GM12878 (cell line): ENCODE measurements at regions not wholly inside any gene's neighbourhood (a gene's known extent, or its start where the extent isn't known, plus 50 kb on each side); places are given as distances from the start of the nearest gene placed in this dataset.

Experiments used
- ATAC-seq: fragments of 200-7000 bp; cut with Tn5 transposase; 3 replicates; pipeline ENCODE4 v1.9.1; 2020; ENCODE audit warnings: mild to moderate bottlenecking, moderate library complexity
- BruUV-seq: library from RNA; stranded (reverse); fragments of 400-500 nt; replicated peaks from 2 replicates; lab custom pipeline; 2021; lab: Mats Ljungman, UMichigan
- CTCF ChIA-PET: fragments of 300-600 bp; sonication (Branson Sonifier 250); formaldehyde crosslinking; extraction: SDS; loops from one replicate; lab custom pipeline; 2021; ENCODE audit warnings: inconsistent platforms; lab: Yijun Ruan, JAX
- POLR2A ChIA-PET: fragments of 350-600 bp; formaldehyde crosslinking; extraction: SDS; loops from one replicate; lab custom pipeline; 2021; ENCODE audit warnings: inconsistent platforms; lab: Charles Lee
- RAD21 ChIA-PET: fragments of 300-600 bp; sonication (Branson Sonifier 250); formaldehyde crosslinking; loops from one replicate; lab custom pipeline; 2023; ENCODE audit warnings: antibody characterized with exemption; ENCODE audit not compliant: unreplicated experiment; lab: Charles Lee
- SMC1A ChIA-PET: fragments of 300-600 bp; sonication (Branson Sonifier 250); formaldehyde crosslinking; loops from one replicate; lab custom pipeline; 2023; ENCODE audit not compliant: unreplicated experiment, uncharacterized antibody; lab: Charles Lee
- DNase-seq: peaks from one replicate; pipeline ENCODE4 v3.0.0-alpha.2; 2011; ENCODE audit warnings: low read depth, low spot score
- FAIRE-seq: peaks from 3 replicates; lab custom pipeline; 2011; peaks lifted over from hg19 to GRCh38; lab: Jason Lieb, UNC
- H2AFZ ChIP-seq: 2 replicates; pipeline ENCODE4 v1.6.0; 2011; ENCODE audit warnings: low read depth, low read length, control low read depth; ENCODE audit not compliant: control insufficient read depth
- H3K27ac ChIP-seq: 2 replicates; pipeline ENCODE4 v1.5.1; 2011; ENCODE audit warnings: control low read depth; ENCODE audit not compliant: control insufficient read depth, insufficient read depth
- H3K27me3 ChIP-seq, 2 experiments: replicated peaks in 1 of 2; 2 replicates each; pipeline versions ENCODE4 v1.6.0 to v1.6.1; 2011; ENCODE audit warnings: low read length in 1 of 2; ENCODE audit not compliant: control insufficient read depth in 2 of 2, insufficient read depth in 2 of 2
- H3K36me3 ChIP-seq, 2 experiments: 2 replicates each; pipeline ENCODE4 v1.5.1; 2011; ENCODE audit warnings: low read length in 1 of 2; ENCODE audit not compliant: control insufficient read depth in 2 of 2, insufficient read depth in 2 of 2
- H3K4me1 ChIP-seq: 2 replicates; pipeline ENCODE4 v1.6.1; 2011; ENCODE audit warnings: mild to moderate bottlenecking, low read length, moderate library complexity, mixed read lengths; ENCODE audit not compliant: control insufficient read depth, insufficient read depth
- H3K4me2 ChIP-seq: 2 replicates; pipeline ENCODE4 v1.6.0; 2011; ENCODE audit warnings: control low read depth; ENCODE audit not compliant: control insufficient read depth, insufficient read depth
- H3K4me3 ChIP-seq: fragments of 200-600 bp; sonication (generic); 2 replicates; pipeline ENCODE4 v1.5.1; 2016
- H3K79me2 ChIP-seq: 2 replicates; pipeline ENCODE4 v1.6.0; 2011; ENCODE audit warnings: low read length; ENCODE audit not compliant: control insufficient read depth, insufficient read depth
- H3K9ac ChIP-seq: 2 replicates; pipeline ENCODE4 v1.8.0; 2011; ENCODE audit warnings: low read length, control low read depth, mixed read lengths; ENCODE audit not compliant: control insufficient read depth, insufficient read depth
- H3K9me3 ChIP-seq: replicated peaks from 3 replicates; pipeline ENCODE4 v1.5.1; 2011; ENCODE audit warnings: mild to moderate bottlenecking, low read length; ENCODE audit not compliant: control insufficient read depth, insufficient read depth
- H4K20me1 ChIP-seq: 2 replicates; pipeline ENCODE4 v1.6.0; 2011; ENCODE audit not compliant: control insufficient read depth, insufficient read depth
- ATF7 ChIP-seq: fragments of 450-650 bp; IDR thresholded peaks from 2 replicates; pipeline ENCODE4 v1.6.1; 2016; ENCODE audit warnings: low read depth, mild to moderate bottlenecking
- CREB1 ChIP-seq: IDR thresholded peaks from 2 replicates; pipeline ENCODE4 v1.6.1; 2012; ENCODE audit warnings: low read depth, mild to moderate bottlenecking, inconsistent platforms
- CREM ChIP-seq: IDR thresholded peaks from 2 replicates; pipeline ENCODE4 v1.6.1; 2014; ENCODE audit warnings: antibody characterized with exemption, low read depth
- NBN ChIP-seq: fragments of 450-650 bp; IDR thresholded peaks from 2 replicates; pipeline ENCODE4 v1.6.1; 2016
- NFYB ChIP-seq: IDR thresholded peaks from 2 replicates; pipeline ENCODE4 v1.6.1; 2011; ENCODE audit warnings: low read depth, mild to moderate bottlenecking, low read length, improper control_type of control experiment, moderate library complexity; ENCODE audit not compliant: insufficient read depth
- RUNX3 ChIP-seq: IDR thresholded peaks from 2 replicates; pipeline ENCODE4 v1.6.1; 2012; ENCODE audit warnings: low read length, inconsistent platforms
- SUZ12 ChIP-seq: fragments of 200-600 bp; sonication (generic); IDR thresholded peaks from one replicate; pipeline ENCODE4 v1.6.1; 2018; ENCODE audit warnings: antibody characterized with exemption, mild to moderate bottlenecking; ENCODE audit not compliant: unreplicated experiment
- WGBS: methylation state at CpG from one replicate; pipeline ENCODE4 v1.1.6; 2016; ENCODE audit warnings: low lambda C conversion rate; ENCODE audit not compliant: insufficient replicate concordance, insufficient coverage; ENCODE audit errors: missing lambda C conversion rate; 5-methylcytosine and 5-hydroxymethylcytosine counted together
- in situ Hi-C: fragments of 300-500 bp; cut with MboI; formaldehyde crosslinking; loops from 9 replicates; pipeline ENCODE4 v1.14.3; 2018; ENCODE audit warnings: mixed read lengths
- intact Hi-C: fragments of 100-400 bp; cut with micrococcal nuclease; formaldehyde crosslinking; loops from one replicate; pipeline ENCODE4 v1.14.2; 2022; ENCODE audit not compliant: unreplicated experiment

GRCh38 chr1:212225416-212225815 is 59.8 kb upstream of the PPP2R5A start:
- DNase-seq (no peak), ATAC-seq (peak; percentile 60), FAIRE-seq (peak; percentile 49)
- TF ChIP-seq NBN (no peak), CREM (peak; percentile 21; the same call in 1 of the 2 replicates), ATF7 (peak; percentile 81), CREB1 (peak; percentile 33; the same call in 1 of the 2 replicates)
- Histone ChIP-seq H3K27ac (no peak overlapping the region), H3K9ac (no peak overlapping the region), H4K20me1 (no peaks in the 10 kb centered on the region), H3K79me2 (no peaks in the 10 kb centered on the region), H3K27me3 (no peaks in the 10 kb centered on the region), H3K4me3 (no peak overlapping the region), H3K9me3 (no peaks in the 10 kb centered on the region), H2AFZ (no peak overlapping the region), H3K4me2 (no peak overlapping the region), H3K36me3 (no peaks in the 10 kb centered on the region), H3K4me1 (peaks cover 5% of the 10 kb centered on the region; the same call in 1 of the 2 replicates)
- SMC1A ChIA-PET = interaction anchor here (1.0 to 2.5 kb wide), 8 partner anchors 9 to 190 kb away, joined by 3 to 13 read pairs (median 4); partner anchors contain the start of gene DTL
- RAD21 ChIA-PET = interaction anchor here (1.1 to 1.7 kb wide), 4 partner anchors 9 to 75 kb away, joined by 3 to 6 read pairs (median 3); no protein-coding TSS in a partner anchor
- POLR2A ChIA-PET = interaction anchor here (0.6 to 2.3 kb wide), 2 partner anchors 11 to 111 kb away, joined by 3 to 15 read pairs; no protein-coding TSS in a partner anchor
- intact Hi-C loops = no loop called here
- WGBS = 30% methylated on average over 6 of the region's 6 CpGs
- in situ Hi-C loops = no loop called here
- CTCF ChIA-PET = interaction anchor here (0.7 to 2.4 kb wide), 6 partner anchors 10 to 545 kb away, joined by 3 to 9 read pairs (median 4); no protein-coding TSS in a partner anchor
- BruUV-seq = no TSS peak

GRCh38 chr1:212225871-212226302 is 59.3 kb upstream of the PPP2R5A start:
- FAIRE-seq = peak; percentile 68
- peak; percentile 12 for DNase-seq
- POLR2A ChIA-PET = interaction anchor here (2.3 kb wide), 1 partner anchor 11 kb away, joined by 15 read pairs; no protein-coding TSS in a partner anchor

More at GRCh38 chr1:212225871-212226302, 59.3 kb upstream of the PPP2R5A start:
- no peaks in the 10 kb centered on the region for H3K9me3 ChIP-seq
- no peaks in the 10 kb centered on the region for H3K27me3 ChIP-seq
- no TSS peak for BruUV-seq
- in situ Hi-C loops (no loop called here), intact Hi-C loops (no loop called here)
- H3K36me3 ChIP-seq = no peaks in the 10 kb centered on the region
- ATAC-seq = peak; percentile 81
- H3K4me2 ChIP-seq = peak overlapping the region; percentile 28; the same call in 1 of the 2 replicates
- H3K27ac ChIP-seq = no peak overlapping the region
- 60% methylated on average over 4 of the region's 4 CpGs for WGBS
- no peaks in the 10 kb centered on the region for H4K20me1 ChIP-seq
- H3K4me3 ChIP-seq = no peak overlapping the region
- no peaks in the 10 kb centered on the region for H3K79me2 ChIP-seq
- no peak overlapping the region for H3K9ac ChIP-seq
- TF ChIP-seq SUZ12 = no peak
- TF ChIP-seq NFYB = no peak
- peak; percentile 73 for TF ChIP-seq RUNX3
- RAD21 ChIA-PET = interaction anchor here (0.6 to 1.7 kb wide), 5 partner anchors 9 to 230 kb away, joined by 3 to 6 read pairs (median 3); no protein-coding TSS in a partner anchor
- peaks cover 5% of the 10 kb centered on the region; the same call in 1 of the 2 replicates for H3K4me1 ChIP-seq
- CTCF ChIA-PET = interaction anchor here (0.7 to 2.4 kb wide), 7 partner anchors 9 to 545 kb away, joined by 3 to 9 read pairs (median 3); no protein-coding TSS in a partner anchor
- SMC1A ChIA-PET = interaction anchor here (0.9 to 2.5 kb wide), 9 partner anchors 9 to 190 kb away, joined by 3 to 13 read pairs (median 4); partner anchors contain the start of gene DTL
- H2AFZ ChIP-seq = peak overlapping the region; percentile 52
